SK-N-SH (cell line): ENCODE measurements at regions not wholly inside any gene's neighbourhood (a gene's known extent, or its start where the extent isn't known, plus 50 kb on each side); places are given as distances from the start of the nearest gene placed in this dataset.
A peak's percentile ranks its signal among the peaks of the same experiment; 100 is the strongest.

Experiments
- CTCF ChIA-PET: fragments of 300-600, 350-600 bp; formaldehyde crosslinking; extraction: SDS; loops from one replicate; lab custom pipeline; 2021; lab: Yijun Ruan, JAX
- POLR2A ChIA-PET: fragments of 350-600 bp; sonication (Branson Sonifier 250); formaldehyde crosslinking; extraction: SDS; loops from one replicate; lab custom pipeline; 2020; ENCODE audit warnings: antibody characterized with exemption, inconsistent platforms; lab: Yijun Ruan, JAX
- DNase-seq: peaks from one replicate; pipeline ENCODE4 v3.0.0; 2012
- H2AFZ ChIP-seq: fragments of 200-600 bp; sonication (generic); 2 replicates; pipeline ENCODE4 v1.8.1; 2016; ENCODE audit warnings: antibody characterized with exemption, mild to moderate bottlenecking, low read depth
- H3F3A ChIP-seq: fragments of 200-600 bp; sonication (generic); replicated peaks from 2 replicates; pipeline ENCODE3; 2016; ENCODE audit warnings: antibody characterized with exemption, mild to moderate bottlenecking; ENCODE audit not compliant: insufficient read depth
- H3K27ac ChIP-seq, 2 experiments: fragments of 200-500 bp in 1 of 2; fragments of 200-600 bp in 1 of 2; sonication (Bioruptor generic) in 1 of 2; sonication (generic), shearing (Covaris generic) in 1 of 2; 2 replicates each; pipeline versions ENCODE4 v1.5.1 to v1.6.1; 2014 to 2016; ENCODE audit warnings: low read depth in 2 of 2, inconsistent platforms in 1 of 2, low read length in 1 of 2, mild to moderate bottlenecking in 1 of 2, mixed read lengths in 1 of 2
- H3K27me3 ChIP-seq: fragments of 200-600 bp; sonication (generic), shearing (Covaris generic); 2 replicates; pipeline ENCODE4 v1.6.1; 2016; ENCODE audit warnings: mixed run types; ENCODE audit not compliant: insufficient read depth
- H3K36me3 ChIP-seq, 2 experiments: fragments of 200-500 bp in 1 of 2; fragments of 200-600 bp in 1 of 2; sonication (Bioruptor generic) in 1 of 2; sonication (generic) in 1 of 2; replicated peaks in 1 of 2; 2 replicates each; pipeline versions ENCODE3 to v1.5.1; 2014 to 2016; ENCODE audit warnings: low read length in 1 of 2, mild to moderate bottlenecking in 1 of 2; ENCODE audit not compliant: insufficient read depth in 2 of 2, control insufficient read depth in 1 of 2
- H3K4me1 ChIP-seq, 2 experiments: fragments of 200-500 bp in 1 of 2; fragments of 200-600 bp in 1 of 2; sonication (Bioruptor generic) in 1 of 2; sonication (generic), shearing (Covaris generic) in 1 of 2; 2 replicates each; pipeline versions ENCODE4 v1.5.1 to v1.6.1; 2014 to 2016; ENCODE audit warnings: low read depth in 1 of 2, low read length in 1 of 2, mixed run types in 1 of 2; ENCODE audit not compliant: insufficient read depth in 2 of 2, control insufficient read depth in 1 of 2
- H3K4me2 ChIP-seq: fragments of 200-600 bp; sonication (generic), shearing (Covaris generic); 2 replicates; pipeline ENCODE4 v1.6.1; 2017; ENCODE audit warnings: mixed run types
- H3K4me3 ChIP-seq, 2 experiments: fragments of 200-500 bp in 1 of 2; fragments of 200-600 bp in 1 of 2; sonication (Bioruptor generic) in 1 of 2; sonication (generic), shearing (Covaris generic) in 1 of 2; 2 replicates each; pipeline versions ENCODE4 v1.5.1 to v1.8.1; 2014 to 2016; ENCODE audit warnings: low read depth in 2 of 2, inconsistent platforms in 1 of 2, low read length in 1 of 2, mild to moderate bottlenecking in 1 of 2, mixed read lengths in 1 of 2, moderate library complexity in 1 of 2
- H3K79me2 ChIP-seq: fragments of 200-600 bp; sonication (generic); 2 replicates; pipeline ENCODE4 v1.8.1; 2017; ENCODE audit warnings: mild to moderate bottlenecking; ENCODE audit not compliant: insufficient read depth
- H3K9ac ChIP-seq: fragments of 200-600 bp; sonication (generic); 2 replicates; pipeline ENCODE4 v1.6.1; 2017; ENCODE audit warnings: mixed run types
- H3K9me2 ChIP-seq: fragments of 200-600 bp; sonication (generic); 2 replicates; pipeline ENCODE4 v1.6.1; 2017; ENCODE audit warnings: mixed run types
- H3K9me3 ChIP-seq: fragments of 200-600 bp; sonication (generic); 2 replicates; pipeline ENCODE4 v1.6.1; 2017; ENCODE audit warnings: mixed run types, mild to moderate bottlenecking, moderate library complexity
- H4K20me1 ChIP-seq: fragments of 200-600 bp; sonication (generic); 2 replicates; pipeline ENCODE4 v1.6.1; 2017; ENCODE audit warnings: mild to moderate bottlenecking, mixed run types; ENCODE audit not compliant: insufficient read depth
- CTCF ChIP-seq: fragments of 200-600 bp; sonication (generic); IDR thresholded peaks from 2 replicates; pipeline ENCODE4 v1.6.1; 2017; ENCODE audit warnings: antibody characterized with exemption, mild to moderate bottlenecking, moderate library complexity
- ELF1 ChIP-seq: IDR thresholded peaks from 2 replicates; pipeline ENCODE4 v1.4.0; 2012
- EP300 ChIP-seq, 2 experiments: IDR thresholded peaks; 2 replicates each; pipeline versions ENCODE4 v1.4.0 to v1.6.1; 2012; ENCODE audit warnings: borderline replicate concordance in 1 of 2, low read depth in 1 of 2, low read length in 1 of 2
- EZH2phosphoT487 ChIP-seq: fragments of 200-600 bp; sonication (generic); IDR thresholded peaks from 2 replicates; pipeline ENCODE4 v1.6.1; 2017; ENCODE audit warnings: low read depth, mixed run types, mild to moderate bottlenecking, antibody characterized with exemption, moderate library complexity, borderline replicate concordance
- FOSL2 ChIP-seq: IDR thresholded peaks from 2 replicates; pipeline ENCODE4 v1.4.0; 2012; ENCODE audit warnings: low read depth, mild to moderate bottlenecking, moderate library complexity, borderline replicate concordance
- FOXJ3 ChIP-seq: sonication (generic); formaldehyde crosslinking; IDR thresholded peaks from 2 replicates; pipeline ENCODE4 v1.5.1; 2020; ENCODE audit warnings: mild to moderate bottlenecking, missing genetic modification reagents
- FOXM1 ChIP-seq: IDR thresholded peaks from 2 replicates; pipeline ENCODE4 v1.4.0; 2012; ENCODE audit warnings: low read depth, mild to moderate bottlenecking
- JUND ChIP-seq: IDR thresholded peaks from 2 replicates; pipeline ENCODE4 v1.4.0; 2012
- MEF2A ChIP-seq: IDR thresholded peaks from 2 replicates; pipeline ENCODE4 v1.4.0; 2012; ENCODE audit warnings: low read depth, borderline replicate concordance
- MXI1 ChIP-seq: IDR thresholded peaks from 2 replicates; pipeline ENCODE4 v1.6.1; 2012; ENCODE audit warnings: mild to moderate bottlenecking, low read depth, low read length, improper control_type of control experiment
- NFIC ChIP-seq: IDR thresholded peaks from 2 replicates; pipeline ENCODE4 v1.4.0; 2012; ENCODE audit warnings: borderline replicate concordance
- RAD21 ChIP-seq: IDR thresholded peaks from 2 replicates; pipeline ENCODE4 v1.6.1; 2012; ENCODE audit warnings: mild to moderate bottlenecking, low read length
- RFX5 ChIP-seq: IDR thresholded peaks from 2 replicates; pipeline ENCODE4 v1.6.1; 2012; ENCODE audit warnings: mild to moderate bottlenecking, improper control_type of control experiment, low read length
- RXRA ChIP-seq: IDR thresholded peaks from 2 replicates; pipeline ENCODE4 v1.4.0; 2012; ENCODE audit warnings: low read depth, mild to moderate bottlenecking, borderline replicate concordance
- SIN3A ChIP-seq: IDR thresholded peaks from 2 replicates; pipeline ENCODE4 v1.6.1; 2012; ENCODE audit warnings: low read depth, mild to moderate bottlenecking, low read length, moderate library complexity, borderline replicate concordance
- SMC3 ChIP-seq: IDR thresholded peaks from 2 replicates; pipeline ENCODE4 v1.6.1; 2012; ENCODE audit warnings: low read depth, low read length, improper control_type of control experiment
- TCF12 ChIP-seq: IDR thresholded peaks from 2 replicates; pipeline ENCODE4 v1.4.0; 2012
- TEAD4 ChIP-seq: IDR thresholded peaks from 2 replicates; pipeline ENCODE4 v1.4.0; 2012; ENCODE audit warnings: mild to moderate bottlenecking, borderline replicate concordance; ENCODE audit not compliant: insufficient read depth
- YY1 ChIP-seq: IDR thresholded peaks from 2 replicates; pipeline ENCODE4 v1.4.0; 2012; ENCODE audit warnings: low read depth, mild to moderate bottlenecking
- WGBS: methylation state at CpG from one replicate; pipeline ENCODE4 v1.1.6; 2017; ENCODE audit warnings: low lambda C conversion rate; 5-methylcytosine and 5-hydroxymethylcytosine counted together
- TF ChIP-seq, protein P1 (sequence below): IDR thresholded peaks from 2 replicates; pipeline ENCODE4; 2012
- TF ChIP-seq, protein P2 (sequence below): IDR thresholded peaks from 2 replicates; pipeline ENCODE4 v1.4.0; 2012; ENCODE audit warnings: low read depth
- TF ChIP-seq, protein P3 (sequence below): fragments of 150-350 bp; IDR thresholded peaks from 2 replicates; pipeline ENCODE4 v1.6.1; 2016; ENCODE audit warnings: mild to moderate bottlenecking, low read depth, low read length

GRCh38 chr4:135372131-135372530 is 1170.5 kb upstream of the PABPC4L start:
- H3K9me3 ChIP-seq: no peaks in the 10 kb centered on the region
- H3K79me2 ChIP-seq: no peaks in the 10 kb centered on the region
- no peak for DNase-seq
- ChIA-PET POLR2A (no interaction called here), CTCF (interaction anchor here (0.6 to 3.3 kb wide), 3 partner anchors 28 to 1500 kb away, joined by 3 to 18 read pairs (median 3); no protein-coding TSS in a partner anchor)
- no peaks in the 10 kb centered on the region for H3F3A ChIP-seq
- no peak overlapping the region for H3K9ac ChIP-seq
- no peaks in the 10 kb centered on the region; a peak in 1 of 4 replicates for H3K4me1 ChIP-seq
- H3K27ac ChIP-seq: no peak overlapping the region
- no peaks in the 10 kb centered on the region for H3K27me3 ChIP-seq
- no peak overlapping the region for H3K4me3 ChIP-seq
- H4K20me1 ChIP-seq: no peaks in the 10 kb centered on the region
- H3K4me2 ChIP-seq: no peak overlapping the region
- no peaks in the 10 kb centered on the region for H3K36me3 ChIP-seq
- no peaks in the 10 kb centered on the region for H3K9me2 ChIP-seq
- WGBS: 54% methylated on average over 12 of the region's 13 CpGs
- TF ChIP-seq NFIC: no peak
- TF ChIP-seq, protein P1, sequence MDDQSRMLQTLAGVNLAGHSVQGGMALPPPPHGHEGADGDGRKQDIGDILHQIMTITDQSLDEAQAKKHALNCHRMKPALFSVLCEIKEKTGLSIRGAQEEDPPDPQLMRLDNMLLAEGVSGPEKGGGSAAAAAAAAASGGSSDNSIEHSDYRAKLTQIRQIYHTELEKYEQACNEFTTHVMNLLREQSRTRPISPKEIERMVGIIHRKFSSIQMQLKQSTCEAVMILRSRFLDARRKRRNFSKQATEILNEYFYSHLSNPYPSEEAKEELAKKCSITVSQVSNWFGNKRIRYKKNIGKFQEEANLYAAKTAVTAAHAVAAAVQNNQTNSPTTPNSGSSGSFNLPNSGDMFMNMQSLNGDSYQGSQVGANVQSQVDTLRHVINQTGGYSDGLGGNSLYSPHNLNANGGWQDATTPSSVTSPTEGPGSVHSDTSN: no peak
- TF ChIP-seq EP300 (IDR thresholded peaks at IDR 0.05; ENCODE audit: borderline replicate concordance in 1 of 2, low read depth in 1 of 2, low read length in 1 of 2): no peak
- no peak for TF ChIP-seq SIN3A
- TF ChIP-seq FOXJ3 (CRISPR knock-in tag): no peak
- TF ChIP-seq, protein P2, sequence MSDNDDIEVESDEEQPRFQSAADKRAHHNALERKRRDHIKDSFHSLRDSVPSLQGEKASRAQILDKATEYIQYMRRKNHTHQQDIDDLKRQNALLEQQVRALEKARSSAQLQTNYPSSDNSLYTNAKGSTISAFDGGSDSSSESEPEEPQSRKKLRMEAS: no peak
- TF ChIP-seq FOSL2: no peak
- TF ChIP-seq EZH2phosphoT487: no peak
- H2AFZ ChIP-seq: 0 out of 2 replicates have a peak overlapping the region, but pooled peaks have one; percentile 22

- no peak for TF ChIP-seq YY1
- no peak for TF ChIP-seq RXRA
- TF ChIP-seq JUND: no peak
- TF ChIP-seq, protein P3, sequence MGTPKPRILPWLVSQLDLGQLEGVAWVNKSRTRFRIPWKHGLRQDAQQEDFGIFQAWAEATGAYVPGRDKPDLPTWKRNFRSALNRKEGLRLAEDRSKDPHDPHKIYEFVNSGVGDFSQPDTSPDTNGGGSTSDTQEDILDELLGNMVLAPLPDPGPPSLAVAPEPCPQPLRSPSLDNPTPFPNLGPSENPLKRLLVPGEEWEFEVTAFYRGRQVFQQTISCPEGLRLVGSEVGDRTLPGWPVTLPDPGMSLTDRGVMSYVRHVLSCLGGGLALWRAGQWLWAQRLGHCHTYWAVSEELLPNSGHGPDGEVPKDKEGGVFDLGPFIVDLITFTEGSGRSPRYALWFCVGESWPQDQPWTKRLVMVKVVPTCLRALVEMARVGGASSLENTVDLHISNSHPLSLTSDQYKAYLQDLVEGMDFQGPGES: no peak
- TF ChIP-seq RFX5: no peak
- TF ChIP-seq TEAD4: no peak
- no peak for TF ChIP-seq SIN3A
- TF ChIP-seq, protein P2: no peak
- no peak for TF ChIP-seq MXI1
- peak; percentile 44 for TF ChIP-seq CTCF
- TF ChIP-seq TCF12: no peak
- TF ChIP-seq SMC3: 0 out of 2 replicates have a peak, but pooled peaks have one; percentile 18
- no peak for TF ChIP-seq MEF2A
- peak; percentile 34 for TF ChIP-seq RAD21
- no peak for TF ChIP-seq FOXM1
- TF ChIP-seq ELF1: no peak
- H2AFZ ChIP-seq: no peak overlapping the region
- H3K9me2 ChIP-seq: no peaks in the 10 kb centered on the region
- no peak overlapping the region for H3K4me3 ChIP-seq
- DNase-seq: peak; percentile 4
- H3K79me2 ChIP-seq: no peaks in the 10 kb centered on the region
- ChIA-PET CTCF (interaction anchor here (1.4 to 3.3 kb wide), 2 partner anchors 27 to 1493 kb away, joined by 3 to 18 read pairs; no protein-coding TSS in a partner anchor), POLR2A (interaction anchor here (0.6 kb wide), 1 partner anchor 108 kb away, joined by 4 read pairs; no protein-coding TSS in a partner anchor)
- no peak overlapping the region for H3K27ac ChIP-seq
- no peaks in the 10 kb centered on the region for H3K27me3 ChIP-seq
- WGBS: 30% methylated on average over 4 of the region's 4 CpGs
- H3F3A ChIP-seq: no peaks in the 10 kb centered on the region
- H3K9ac ChIP-seq: no peak overlapping the region
- no peaks in the 10 kb centered on the region; a peak in 1 of 4 replicates for H3K4me1 ChIP-seq
- no peaks in the 10 kb centered on the region for H4K20me1 ChIP-seq
- H3K36me3 ChIP-seq: no peaks in the 10 kb centered on the region
- no peak overlapping the region for H3K4me2 ChIP-seq
- H3K9me3 ChIP-seq: no peaks in the 10 kb centered on the region
These were observed 1169.5 kb upstream of the PABPC4L start for GRCh38 chr4:135371137-135371536.
